Sigmoid colon (tissue), 4 donors: ENCODE measurements at regions not wholly inside any gene's neighbourhood (a gene's known extent, or its start where the extent isn't known, plus 50 kb on each side); places are given as distances from the start of the nearest gene placed in this dataset.

Experiments
- CTCF ChIP-seq, 4 experiments: fragments of 450-650 bp in 3 of 4; fragments of 200-600 bp in 1 of 4; IDR thresholded peaks; one replicate each; pipeline ENCODE4 v1.5.1; 2016 to 2019; ENCODE audit warnings: antibody characterized with exemption in 4 of 4, mild to moderate bottlenecking in 3 of 4, moderate library complexity in 2 of 4
- EP300 ChIP-seq, 4 donors: sonication (generic); formaldehyde crosslinking; IDR thresholded peaks; one replicate each; pipeline ENCODE4 v1.6.1; 2017; ENCODE audit warnings: antibody characterized with exemption in 4 of 4

GRCh38 chr18:63065172-63065571 is 254.4 kb downstream of the BCL2 start:
- TF ChIP-seq CTCF (IDR thresholded peaks at IDR 0.05) (no peak), EP300 (IDR thresholded peaks at IDR 0.05) (no peak)
